Panc1 (cell line): ENCODE measurements at regions not wholly inside any gene's neighbourhood (a gene's known extent, or its start where the extent isn't known, plus 50 kb on each side); places are given as distances from the start of the nearest gene placed in this dataset.

Experiments
- ATAC-seq: fragments of 200-7000 bp; cut with Tn5 transposase; 2 replicates; pipeline ENCODE4 v1.9.1; 2020; ENCODE audit warnings: mild to moderate bottlenecking, moderate library complexity
- BruUV-seq: library from RNA; stranded (reverse); fragments of 400-500 nt; replicated peaks from 2 replicates; lab custom pipeline; 2021; lab: Mats Ljungman, UMichigan
- CTCF ChIA-PET: fragments of 300-600 bp; sonication (Branson Sonifier 250); formaldehyde crosslinking; loops from one replicate; lab custom pipeline; 2022; ENCODE audit warnings: antibody characterized with exemption; lab: Charles Lee
- POLR2A ChIA-PET: fragments of 300-600 bp; sonication (Branson Sonifier 250); formaldehyde crosslinking; loops from one replicate; lab custom pipeline; 2022; ENCODE audit warnings: antibody characterized with exemption; lab: Charles Lee
- DNase-seq: peaks from one replicate; pipeline ENCODE4 v3.0.0-alpha.2; 2010; ENCODE audit warnings: low read depth, low spot score
- H3K27ac ChIP-seq: 2 replicates; pipeline ENCODE4 v1.5.1; 2011; ENCODE audit warnings: mild to moderate bottlenecking, low read length, inconsistent platforms
- H3K27me3 ChIP-seq: fragments of 200-500 bp; sonication (Bioruptor generic); 2 replicates; pipeline ENCODE4 v1.6.0; 2014; ENCODE audit warnings: low read length, inconsistent platforms; ENCODE audit not compliant: control insufficient read depth, insufficient read depth
- H3K36me3 ChIP-seq: fragments of 200-500 bp; sonication (Bioruptor generic); 2 replicates; pipeline ENCODE4 v1.5.1; 2014; ENCODE audit warnings: inconsistent platforms, mild to moderate bottlenecking, low read length, moderate library complexity; ENCODE audit not compliant: control insufficient read depth, insufficient read depth
- H3K4me1 ChIP-seq: 2 replicates; pipeline ENCODE4 v1.5.1; 2011; ENCODE audit warnings: inconsistent platforms, mild to moderate bottlenecking, low read length, moderate library complexity; ENCODE audit not compliant: control insufficient read depth, insufficient read depth
- H3K4me3 ChIP-seq, 2 experiments: 2 replicates each; pipeline ENCODE4 v1.5.1; 2011 to 2012; ENCODE audit warnings: low read depth in 2 of 2, low read length in 2 of 2, mild to moderate bottlenecking in 2 of 2, inconsistent platforms in 1 of 2, moderate library complexity in 1 of 2
- H3K9me3 ChIP-seq: fragments of 200-500 bp; sonication (Bioruptor generic); 2 replicates; pipeline ENCODE4 v1.5.1; 2014; ENCODE audit warnings: low read depth, mild to moderate bottlenecking, inconsistent platforms, low read length, moderate library complexity; ENCODE audit not compliant: control insufficient read depth, insufficient read depth
- CTCF ChIP-seq: fragments of 450-650 bp; IDR thresholded peaks from 2 replicates; pipeline ENCODE4 v1.5.1; 2017; ENCODE audit warnings: mild to moderate bottlenecking
- POLR2AphosphoS5 ChIP-seq: IDR thresholded peaks from 2 replicates; pipeline ENCODE4 v1.6.1; 2012; ENCODE audit warnings: mild to moderate bottlenecking, low read depth, low read length, moderate library complexity
- REST ChIP-seq, 2 experiments: IDR thresholded peaks; 2 replicates each; pipeline ENCODE4 v1.6.1; 2011 to 2012; ENCODE audit warnings: low read depth in 2 of 2, control low read depth in 1 of 2, low read length in 1 of 2, mild to moderate bottlenecking in 1 of 2, moderate library complexity in 1 of 2; ENCODE audit not compliant: insufficient read depth in 1 of 2
- SIN3A ChIP-seq: IDR thresholded peaks from 2 replicates; pipeline ENCODE4 v1.6.1; 2012; ENCODE audit warnings: low read depth, mild to moderate bottlenecking, low read length, moderate library complexity, borderline replicate concordance; ENCODE audit not compliant: insufficient read depth
- TCF7L2 ChIP-seq: IDR thresholded peaks from 2 replicates; pipeline ENCODE4 v1.6.1; 2011; ENCODE audit warnings: mild to moderate bottlenecking, low read depth, low read length, inconsistent platforms
- in situ Hi-C: cut with HindIII; loops from 2 replicates; pipeline ENCODE4 v1.10.0; 2016; ENCODE audit warnings: low sequenced_read_pairs, low pct_unique_long_range_greater_than_20kb
- intact Hi-C: fragments of 100-400 bp; cut with micrococcal nuclease; formaldehyde crosslinking; loops from one replicate; pipeline ENCODE4 v1.10.0; 2022; ENCODE audit not compliant: unreplicated experiment

GRCh38 chr2:34828481-34828880 lies 1229.4 kb upstream of the FAM98A start:
- ATAC-seq (no peak), DNase-seq (no peak)
- POLR2A ChIA-PET = no interaction called here
- H3K9me3 ChIP-seq = no peaks in the 10 kb centered on the region; the same call in 1 of the 2 replicates
- no TSS peak for BruUV-seq
- no peaks in the 10 kb centered on the region for H3K27me3 ChIP-seq
- H3K4me3 ChIP-seq = no peak overlapping the region
- CTCF ChIA-PET = no interaction called here
- no peak overlapping the region for H3K27ac ChIP-seq
- in situ Hi-C loops (no loop called here), intact Hi-C loops (no loop called here)
- no peaks in the 10 kb centered on the region for H3K36me3 ChIP-seq
- no peak for TF ChIP-seq TCF7L2
- no peak for TF ChIP-seq CTCF
- no peak for TF ChIP-seq REST (IDR thresholded peaks at IDR 0.05; ENCODE audit: insufficient read depth in 1 of 2, low read depth in 2 of 2, low read length in 1 of 2)
- no peak for TF ChIP-seq SIN3A
- TF ChIP-seq POLR2AphosphoS5 = no peak
- no peaks in the 10 kb centered on the region for H3K4me1 ChIP-seq

- ChIA-PET CTCF (no interaction called here), POLR2A (no interaction called here)
- Histone ChIP-seq H3K36me3 (no peaks in the 10 kb centered on the region), H3K27me3 (no peaks in the 10 kb centered on the region), H3K4me3 (no peak overlapping the region), H3K27ac (no peak overlapping the region), H3K4me1 (no peaks in the 10 kb centered on the region), H3K9me3 (no peaks in the 10 kb centered on the region; the same call in 1 of the 2 replicates)
- no peak for TF ChIP-seq CTCF
- TF ChIP-seq SIN3A = no peak
- TF ChIP-seq POLR2AphosphoS5 = no peak
- TF ChIP-seq TCF7L2 = no peak
- no peak for TF ChIP-seq REST (IDR thresholded peaks at IDR 0.05; ENCODE audit: insufficient read depth in 1 of 2, low read depth in 2 of 2, low read length in 1 of 2)
- ATAC-seq = no peak
- DNase-seq = no peak
- BruUV-seq = no TSS peak
- intact Hi-C loops = no loop called here
- in situ Hi-C loops = no loop called here
These were observed 1228.3 kb upstream of the FAM98A start for GRCh38 chr2:34827398-34827797.
